GM12875 (cell line): ENCODE measurements at regions not wholly inside any gene's neighbourhood (a gene's known extent, or its start where the extent isn't known, plus 50 kb on each side); places are given as distances from the start of the nearest gene placed in this dataset.
"Not testable (repeated sequence)": the region's sequence is repeated elsewhere in the genome, so short reads cannot be mapped to it uniquely, and the experiment has no call there.

Source experiments
- H3K4me3 ChIP-seq: one replicate; pipeline ENCODE4 v1.5.1; 2011; ENCODE audit warnings: low read depth, low read length, control low read depth
- CTCF ChIP-seq: IDR thresholded peaks from 2 replicates; pipeline ENCODE4 v1.5.1; 2011; ENCODE audit warnings: low read depth, mild to moderate bottlenecking, control low read depth, inconsistent platforms, low read length, moderate library complexity, borderline replicate concordance; ENCODE audit not compliant: insufficient read depth

GRCh38 chr13:79898202-79898826, 417.4 kb downstream of the NDFIP2 start:
- no peak overlapping the region for H3K4me3 ChIP-seq
- TF ChIP-seq CTCF = no peak

GRCh38 chr13:79896851-79897250, 415.9 kb downstream of the NDFIP2 start:
- no peak for TF ChIP-seq CTCF
- H3K4me3 ChIP-seq = no peak overlapping the region

GRCh38 chr13:79895416-79895815, 414.5 kb downstream of the NDFIP2 start:
- no peak overlapping the region for H3K4me3 ChIP-seq
- no peak for TF ChIP-seq CTCF

- H3K4me3 ChIP-seq = not testable (repeated sequence)
Observed at GRCh38 chr13:79887278-79887677, 406.3 kb downstream of the NDFIP2 start.

- H3K4me3 ChIP-seq = no peak overlapping the region
- no peak for TF ChIP-seq CTCF
Observed at GRCh38 chr13:79886601-79887000, 405.6 kb downstream of the NDFIP2 start.

- no peak for TF ChIP-seq CTCF
- H3K4me3 ChIP-seq = no peak overlapping the region
Observed at GRCh38 chr13:79884890-79885289, 403.9 kb downstream of the NDFIP2 start.

- TF ChIP-seq CTCF = no peak
- H3K4me3 ChIP-seq = no peak overlapping the region
Observed at GRCh38 chr13:79883216-79883615, 402.3 kb downstream of the NDFIP2 start.

- TF ChIP-seq CTCF = no peak
- H3K4me3 ChIP-seq = no peak overlapping the region
Observed at GRCh38 chr13:79880818-79881217, 399.9 kb downstream of the NDFIP2 start.
